Karpas-422 (cell line): ENCODE measurements at regions not wholly inside any gene's neighbourhood (a gene's known extent, or its start where the extent isn't known, plus 50 kb on each side); places are given as distances from the start of the nearest gene placed in this dataset.

Source experiments
- DNase-seq: peaks from one replicate; pipeline ENCODE4 v3.0.0-alpha.2; 2015
- H2AFZ ChIP-seq: fragments of 200-600 bp; sonication (generic); 2 replicates; pipeline ENCODE4 v1.6.1; 2014; ENCODE audit warnings: antibody characterized with exemption, low read length, mixed read lengths
- H3K27ac ChIP-seq: fragments of 200-600 bp; sonication (generic); 2 replicates; pipeline ENCODE4 v1.5.1; 2014; ENCODE audit warnings: mild to moderate bottlenecking, low read length, moderate library complexity
- H3K27me3 ChIP-seq: fragments of 200-600 bp; sonication (generic); 2 replicates; pipeline ENCODE4 v1.6.1; 2014; ENCODE audit warnings: low read length, mixed read lengths
- H3K36me3 ChIP-seq: fragments of 200-600 bp; sonication (generic); 2 replicates; pipeline ENCODE4 v1.6.1; 2014; ENCODE audit warnings: low read length, mixed read lengths; ENCODE audit not compliant: insufficient read depth
- H3K4me1 ChIP-seq: fragments of 200-600 bp; sonication (generic); 2 replicates; pipeline ENCODE4 v1.6.1; 2014; ENCODE audit warnings: mild to moderate bottlenecking, low read length, mixed read lengths
- H3K4me2 ChIP-seq: fragments of 200-600 bp; sonication (generic); 2 replicates; pipeline ENCODE4 v1.6.1; 2014; ENCODE audit warnings: low read length, low read depth, mild to moderate bottlenecking; ENCODE audit not compliant: poor library complexity, severe bottlenecking
- H3K4me3 ChIP-seq: fragments of 200-600 bp; sonication (generic); 2 replicates; pipeline ENCODE4 v1.5.1; 2014; ENCODE audit warnings: mild to moderate bottlenecking, antibody characterized with exemption, low read length, mixed read lengths
- H3K79me2 ChIP-seq: fragments of 200-600 bp; sonication (generic); 2 replicates; pipeline ENCODE4 v1.6.1; 2014; ENCODE audit warnings: mild to moderate bottlenecking, low read length, mixed read lengths
- H3K9ac ChIP-seq: fragments of 200-600 bp; sonication (generic); 2 replicates; pipeline ENCODE4 v1.6.0; 2014; ENCODE audit warnings: low read length
- H3K9me2 ChIP-seq: fragments of 200-600 bp; sonication (generic), shearing (Covaris generic); replicated peaks from 2 replicates; pipeline ENCODE4 v1.6.0; 2014; ENCODE audit warnings: mild to moderate bottlenecking, low read length, moderate library complexity; ENCODE audit not compliant: insufficient read depth
- H3K9me3 ChIP-seq: fragments of 300-700, 200-600 bp; sonication (generic); 2 replicates; pipeline ENCODE4 v1.6.1; 2014; ENCODE audit warnings: low read length, mixed read lengths
- H4K20me1 ChIP-seq: fragments of 200-600 bp; sonication (generic); 2 replicates; pipeline ENCODE4 v1.6.1; 2014; ENCODE audit warnings: mild to moderate bottlenecking, antibody characterized with exemption, low read length, low read depth; ENCODE audit not compliant: insufficient read depth

GRCh38 chr4:164288578-164288977, 465.4 kb upstream of the SMIM31 start:
- H3K9me3 ChIP-seq, result no peaks in the 10 kb centered on the region
- no peak overlapping the region for H3K4me3 ChIP-seq
- no peak overlapping the region for H2AFZ ChIP-seq
- H3K27me3 ChIP-seq, result no peaks in the 10 kb centered on the region
- no peaks in the 10 kb centered on the region for H3K79me2 ChIP-seq
- no peaks in the 10 kb centered on the region for H4K20me1 ChIP-seq
- H3K4me2 ChIP-seq, result no peak overlapping the region
- no peak for DNase-seq
- H3K4me1 ChIP-seq, result no peaks in the 10 kb centered on the region
- no peaks in the 10 kb centered on the region for H3K36me3 ChIP-seq
- no peak overlapping the region for H3K9ac ChIP-seq
- H3K27ac ChIP-seq, result no peak overlapping the region
- H3K9me2 ChIP-seq, result no peaks in the 10 kb centered on the region

DNA sequence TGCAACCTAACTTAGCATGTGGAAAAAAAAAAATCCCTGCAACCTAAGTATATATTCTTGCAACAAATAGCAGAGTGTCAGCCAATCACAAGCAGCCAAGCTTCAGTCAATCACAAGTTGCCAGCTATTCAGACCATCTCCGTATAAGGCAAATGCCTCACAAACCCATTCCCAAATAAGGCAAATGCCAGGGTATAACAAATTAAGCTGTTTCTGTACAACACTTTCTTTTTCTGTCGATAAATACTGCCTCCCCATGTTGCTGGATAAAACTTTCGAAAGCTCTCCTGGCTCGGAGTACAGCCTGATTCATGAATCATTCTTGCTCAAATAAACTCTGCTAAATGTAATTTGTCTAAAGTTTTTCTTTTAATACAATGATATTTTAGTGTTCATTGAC, 460.7 kb upstream of the SMIM31 start:
- Histone ChIP-seq H3K4me2 (no peak overlapping the region), H3K27ac (no peak overlapping the region), H3K36me3 (no peaks in the 10 kb centered on the region), H3K9me3 (no peaks in the 10 kb centered on the region), H3K9me2 (no peaks in the 10 kb centered on the region), H3K4me3 (no peak overlapping the region), H3K4me1 (no peaks in the 10 kb centered on the region), H3K79me2 (no peaks in the 10 kb centered on the region), H2AFZ (no peak overlapping the region), H4K20me1 (no peaks in the 10 kb centered on the region), H3K9ac (no peak overlapping the region), H3K27me3 (no peaks in the 10 kb centered on the region)
- DNase-seq, result no peak

DNA sequence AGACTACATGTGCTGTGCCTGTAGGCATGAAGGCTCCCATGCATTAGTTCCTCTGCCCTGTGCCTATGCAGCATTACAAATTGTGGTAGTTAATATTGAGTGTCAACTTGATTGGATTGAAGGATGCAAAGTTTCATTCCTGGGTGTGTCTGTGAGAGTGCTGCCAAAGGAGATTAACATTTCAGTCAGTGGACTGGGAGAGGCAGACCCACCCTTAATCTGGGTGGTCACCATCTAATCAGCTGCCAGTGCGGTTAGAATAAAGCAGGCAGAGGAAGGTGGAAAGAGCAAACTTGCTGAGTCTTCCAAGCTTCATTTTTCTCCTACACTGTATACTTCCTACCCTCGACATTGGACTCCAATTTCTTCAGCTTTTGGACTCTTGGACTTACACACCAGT, 460.2 kb upstream of the SMIM31 start:
- DNase-seq, result no peak
- Histone ChIP-seq H3K4me3 (no peak overlapping the region), H3K27me3 (no peaks in the 10 kb centered on the region), H3K4me1 (no peaks in the 10 kb centered on the region), H3K79me2 (no peaks in the 10 kb centered on the region), H4K20me1 (no peaks in the 10 kb centered on the region), H3K27ac (no peak overlapping the region), H3K36me3 (no peaks in the 10 kb centered on the region), H2AFZ (no peak overlapping the region), H3K4me2 (no peak overlapping the region), H3K9me3 (no peaks in the 10 kb centered on the region), H3K9ac (no peak overlapping the region), H3K9me2 (no peaks in the 10 kb centered on the region)

DNA sequence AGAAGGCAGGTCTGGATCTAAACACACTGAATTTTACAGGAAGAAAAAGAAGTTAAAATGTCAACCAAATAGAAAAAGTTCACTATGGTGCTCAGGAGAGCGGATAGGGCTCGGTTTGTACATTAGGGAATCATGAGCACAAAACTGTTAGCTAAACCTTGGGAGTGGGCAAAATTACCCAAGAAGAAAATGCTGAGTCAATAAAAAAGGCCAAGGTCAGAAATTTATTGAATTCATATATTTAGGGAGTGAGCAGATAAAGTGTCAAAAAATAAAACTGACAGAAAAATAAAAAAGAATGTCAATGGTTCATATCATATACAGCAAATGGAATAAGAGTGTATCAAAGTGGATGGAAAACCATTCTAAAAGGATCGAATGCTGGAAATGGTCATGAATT, 452.5 kb upstream of the SMIM31 start:
- Histone ChIP-seq H3K4me2 (no peak overlapping the region), H2AFZ (no peak overlapping the region), H3K9me2 (no peaks in the 10 kb centered on the region), H3K9me3 (no peaks in the 10 kb centered on the region), H3K4me1 (no peaks in the 10 kb centered on the region), H3K27me3 (no peaks in the 10 kb centered on the region), H3K27ac (no peak overlapping the region), H3K36me3 (no peaks in the 10 kb centered on the region), H4K20me1 (no peaks in the 10 kb centered on the region), H3K79me2 (no peaks in the 10 kb centered on the region), H3K4me3 (no peak overlapping the region), H3K9ac (no peak overlapping the region)
- DNase-seq, result no peak

- Histone ChIP-seq H4K20me1 (no peaks in the 10 kb centered on the region), H3K9ac (no peak overlapping the region)
Measured at GRCh38 chr4:164304101-164304639, 449.8 kb upstream of the SMIM31 start.

GRCh38 chr4:164304861-164305260, 449.1 kb upstream of the SMIM31 start:
- Histone ChIP-seq H3K4me1 (no peaks in the 10 kb centered on the region), H4K20me1 (no peaks in the 10 kb centered on the region), H3K27ac (no peak overlapping the region), H2AFZ (no peak overlapping the region), H3K4me3 (no peak overlapping the region), H3K27me3 (no peaks in the 10 kb centered on the region), H3K79me2 (no peaks in the 10 kb centered on the region), H3K9me2 (no peaks in the 10 kb centered on the region), H3K9ac (no peak overlapping the region), H3K36me3 (no peaks in the 10 kb centered on the region), H3K4me2 (no peak overlapping the region), H3K9me3 (no peaks in the 10 kb centered on the region)
- DNase-seq, result no peak

More at GRCh38 chr4:164304101-164304639, 449.8 kb upstream of the SMIM31 start:
- no peaks in the 10 kb centered on the region for H3K4me1 ChIP-seq
- H3K79me2 ChIP-seq, result no peaks in the 10 kb centered on the region
- H3K4me2 ChIP-seq, result no peak overlapping the region
- H3K36me3 ChIP-seq, result no peaks in the 10 kb centered on the region
- H3K4me3 ChIP-seq, result no peak overlapping the region
- H3K9me3 ChIP-seq, result no peaks in the 10 kb centered on the region
- H3K9me2 ChIP-seq, result no peaks in the 10 kb centered on the region
- no peak for DNase-seq
- H3K27me3 ChIP-seq, result no peaks in the 10 kb centered on the region
- no peak overlapping the region for H3K27ac ChIP-seq
- no peak overlapping the region for H2AFZ ChIP-seq

- Histone ChIP-seq H4K20me1 (no peaks in the 10 kb centered on the region), H3K4me2 (no peak overlapping the region), H3K36me3 (no peaks in the 10 kb centered on the region), H2AFZ (no peak overlapping the region), H3K79me2 (no peaks in the 10 kb centered on the region), H3K27ac (no peak overlapping the region), H3K27me3 (no peaks in the 10 kb centered on the region), H3K9me2 (no peaks in the 10 kb centered on the region), H3K9ac (no peak overlapping the region), H3K9me3 (no peaks in the 10 kb centered on the region), H3K4me1 (no peaks in the 10 kb centered on the region), H3K4me3 (no peak overlapping the region)
- no peak for DNase-seq
Measured at GRCh38 chr4:164307262-164307661, 446.7 kb upstream of the SMIM31 start.

- no peak for DNase-seq
- Histone ChIP-seq H3K27ac (no peak overlapping the region), H3K9ac (no peak overlapping the region), H3K36me3 (no peaks in the 10 kb centered on the region), H3K79me2 (no peaks in the 10 kb centered on the region), H2AFZ (no peak overlapping the region), H4K20me1 (no peaks in the 10 kb centered on the region), H3K4me3 (no peak overlapping the region), H3K4me2 (no peak overlapping the region), H3K9me2 (no peaks in the 10 kb centered on the region), H3K4me1 (no peaks in the 10 kb centered on the region), H3K27me3 (no peaks in the 10 kb centered on the region), H3K9me3 (no peaks in the 10 kb centered on the region)
Measured at GRCh38 chr4:164312671-164313070, 441.3 kb upstream of the SMIM31 start.

DNA sequence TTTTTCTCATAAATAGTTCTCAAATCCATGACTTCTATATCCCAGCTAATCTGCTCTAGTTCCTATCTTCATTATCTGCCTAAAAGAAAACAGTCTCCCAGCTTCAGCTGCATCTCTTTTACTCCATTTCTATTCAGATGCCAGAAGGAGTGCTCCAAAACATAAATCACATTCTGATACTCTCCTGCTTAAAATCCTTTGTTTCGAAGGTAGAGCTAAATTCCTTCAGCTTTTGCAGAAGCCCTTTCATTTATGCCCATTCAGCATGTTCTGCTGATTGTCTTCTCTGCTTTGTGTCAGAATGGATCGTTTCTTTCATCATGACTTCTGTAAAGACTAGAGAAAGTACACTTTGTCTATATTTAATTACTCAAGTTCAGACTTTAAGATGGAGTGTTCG, 440.1 kb upstream of the SMIM31 start:
- Histone ChIP-seq H3K4me2 (no peak overlapping the region), H4K20me1 (no peaks in the 10 kb centered on the region), H3K36me3 (no peaks in the 10 kb centered on the region), H3K4me1 (no peaks in the 10 kb centered on the region), H3K9me3 (no peaks in the 10 kb centered on the region), H3K9me2 (no peaks in the 10 kb centered on the region), H3K27ac (no peak overlapping the region), H3K4me3 (no peak overlapping the region), H3K79me2 (no peaks in the 10 kb centered on the region), H3K27me3 (no peaks in the 10 kb centered on the region), H3K9ac (no peak overlapping the region), H2AFZ (no peak overlapping the region)
- no peak for DNase-seq
